ENCODE measurements at regions not wholly inside any gene's neighbourhood (a gene's known extent, or its start where the extent isn't known, plus 50 kb on each side); places are given as distances from the start of the nearest gene placed in this dataset.

- H3K4me3 ChIP-seq, result peak overlapping the region; percentile 59
- TF ChIP-seq, protein P1, sequence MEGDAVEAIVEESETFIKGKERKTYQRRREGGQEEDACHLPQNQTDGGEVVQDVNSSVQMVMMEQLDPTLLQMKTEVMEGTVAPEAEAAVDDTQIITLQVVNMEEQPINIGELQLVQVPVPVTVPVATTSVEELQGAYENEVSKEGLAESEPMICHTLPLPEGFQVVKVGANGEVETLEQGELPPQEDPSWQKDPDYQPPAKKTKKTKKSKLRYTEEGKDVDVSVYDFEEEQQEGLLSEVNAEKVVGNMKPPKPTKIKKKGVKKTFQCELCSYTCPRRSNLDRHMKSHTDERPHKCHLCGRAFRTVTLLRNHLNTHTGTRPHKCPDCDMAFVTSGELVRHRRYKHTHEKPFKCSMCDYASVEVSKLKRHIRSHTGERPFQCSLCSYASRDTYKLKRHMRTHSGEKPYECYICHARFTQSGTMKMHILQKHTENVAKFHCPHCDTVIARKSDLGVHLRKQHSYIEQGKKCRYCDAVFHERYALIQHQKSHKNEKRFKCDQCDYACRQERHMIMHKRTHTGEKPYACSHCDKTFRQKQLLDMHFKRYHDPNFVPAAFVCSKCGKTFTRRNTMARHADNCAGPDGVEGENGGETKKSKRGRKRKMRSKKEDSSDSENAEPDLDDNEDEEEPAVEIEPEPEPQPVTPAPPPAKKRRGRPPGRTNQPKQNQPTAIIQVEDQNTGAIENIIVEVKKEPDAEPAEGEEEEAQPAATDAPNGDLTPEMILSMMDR (IDR thresholded peaks at IDR 0.05), result peak; percentile 65
- no peak for DNase-seq (ENCODE audit: low spot score)
- no peak overlapping the region for H3K27ac ChIP-seq
Measured at GRCh38 chr1:209207701-209208286, 375.7 kb upstream of the CAMK1G start.

- TF ChIP-seq, protein P1 (IDR thresholded peaks at IDR 0.05), result no peak
- DNase-seq (ENCODE audit: low spot score), result no peak
- H3K4me3 ChIP-seq, result no peak overlapping the region
- no peak overlapping the region for H3K27ac ChIP-seq
Measured at GRCh38 chr1:209208648-209209047, 374.9 kb upstream of the CAMK1G start.

GRCh38 chr1:209213989-209214388 is 369.5 kb upstream of the CAMK1G start:
- H3K4me3 ChIP-seq, result no peak overlapping the region
- TF ChIP-seq, protein P1 (IDR thresholded peaks at IDR 0.05), result no peak

GRCh38 chr1:209215826-209216225 is 367.7 kb upstream of the CAMK1G start:
- DNase-seq (ENCODE audit: low spot score), result no peak
- H3K4me3 ChIP-seq, result no peak overlapping the region
- no peak overlapping the region for H3K27ac ChIP-seq
- TF ChIP-seq, protein P1 (IDR thresholded peaks at IDR 0.05), result no peak

More at GRCh38 chr1:209213989-209214388, 369.5 kb upstream of the CAMK1G start:
- H3K27ac ChIP-seq, result no peak overlapping the region
- DNase-seq (ENCODE audit: low spot score), result no peak

DNA sequence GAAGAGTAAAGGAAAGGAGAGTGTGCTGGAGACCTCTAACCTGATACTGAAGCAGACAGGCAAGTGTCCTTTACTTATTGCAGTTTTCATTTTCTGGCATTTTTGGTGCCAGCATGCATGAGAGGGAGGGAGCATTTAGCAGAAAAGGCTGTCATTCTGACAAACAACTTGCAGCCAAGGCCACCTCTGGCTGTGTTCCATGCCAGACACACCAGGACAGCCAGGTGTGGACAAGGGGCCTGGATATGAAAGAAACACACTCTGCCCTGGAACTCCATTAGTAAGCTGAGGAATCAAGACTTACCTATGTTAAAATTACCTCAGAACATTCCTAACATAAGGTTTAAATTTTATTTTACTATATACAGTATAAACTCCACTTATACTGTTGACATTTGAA is 365.4 kb upstream of the CAMK1G start:
- no peak overlapping the region for H3K4me3 ChIP-seq
- no peak overlapping the region for H3K27ac ChIP-seq
- TF ChIP-seq, protein P1 (IDR thresholded peaks at IDR 0.05), result no peak
- no peak for DNase-seq (ENCODE audit: low spot score)

DNA sequence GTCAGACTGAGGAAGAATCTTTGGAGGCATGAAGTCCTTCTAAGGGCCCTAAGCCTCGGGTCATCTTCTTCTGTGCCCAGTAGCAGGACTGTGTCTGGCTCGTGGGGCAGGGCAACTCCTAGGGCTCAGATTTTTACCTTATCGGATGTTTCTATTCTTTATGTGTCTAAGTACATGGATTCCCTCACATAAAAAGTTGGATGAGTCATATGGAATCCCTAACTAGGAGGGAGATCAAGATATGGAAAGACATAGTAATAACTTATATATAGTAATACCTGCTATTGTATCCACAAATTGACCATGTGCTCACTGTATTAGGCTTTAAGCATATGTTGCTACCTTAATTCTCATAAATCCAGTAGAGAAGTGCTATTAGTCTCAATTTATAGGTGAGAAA is 364.5 kb upstream of the CAMK1G start:
- Histone ChIP-seq H3K27ac (no peak overlapping the region), H3K4me3 (no peak overlapping the region)
- TF ChIP-seq, protein P1 (IDR thresholded peaks at IDR 0.05), result no peak
- no peak for DNase-seq (ENCODE audit: low spot score)

DNA sequence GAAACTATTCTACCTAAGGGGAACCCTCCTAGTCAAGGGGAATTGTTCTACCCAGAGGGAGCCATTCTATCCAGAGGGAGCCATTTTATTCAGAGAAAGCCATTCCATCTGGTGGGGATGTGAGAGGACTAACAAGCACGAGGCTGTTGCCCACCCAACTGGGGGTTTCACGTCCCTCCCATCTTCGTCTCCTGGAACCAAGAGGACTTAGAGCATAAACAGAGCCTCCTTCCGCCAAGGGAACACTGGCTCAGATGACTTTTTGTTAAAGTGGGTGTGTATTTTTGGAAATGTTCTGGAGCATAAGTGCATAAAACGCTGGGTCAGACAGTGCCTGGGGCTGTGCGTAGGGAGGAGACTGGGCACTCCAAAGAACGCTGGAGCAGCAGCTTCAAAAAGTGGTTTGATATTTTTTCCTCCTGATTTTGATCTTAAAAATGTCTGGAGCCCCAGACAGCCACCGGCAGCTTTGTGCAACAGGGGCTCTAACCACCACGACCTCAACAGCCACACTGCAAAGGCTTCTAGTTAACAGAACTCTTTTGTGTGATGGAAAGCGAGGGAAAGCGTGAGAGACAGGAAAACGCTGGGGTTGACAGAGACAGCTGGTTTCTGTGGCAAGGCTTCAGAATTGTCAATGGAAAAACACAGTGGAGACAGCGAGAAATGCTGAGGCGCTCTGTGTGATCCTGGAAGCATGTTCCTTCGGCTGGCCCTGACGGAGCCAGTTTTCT is 363.6 kb upstream of the CAMK1G start:
- DNase-seq (ENCODE audit: low spot score), result no peak
- H3K4me3 ChIP-seq, result peak overlapping the region; percentile 52
- TF ChIP-seq, protein P1 (IDR thresholded peaks at IDR 0.05), result no peak
- H3K27ac ChIP-seq, result no peak overlapping the region
